ENCODE measurements at regions not wholly inside any gene's neighbourhood (a gene's known extent, or its start where the extent isn't known, plus 50 kb on each side); places are given as distances from the start of the nearest gene placed in this dataset.

DNA sequence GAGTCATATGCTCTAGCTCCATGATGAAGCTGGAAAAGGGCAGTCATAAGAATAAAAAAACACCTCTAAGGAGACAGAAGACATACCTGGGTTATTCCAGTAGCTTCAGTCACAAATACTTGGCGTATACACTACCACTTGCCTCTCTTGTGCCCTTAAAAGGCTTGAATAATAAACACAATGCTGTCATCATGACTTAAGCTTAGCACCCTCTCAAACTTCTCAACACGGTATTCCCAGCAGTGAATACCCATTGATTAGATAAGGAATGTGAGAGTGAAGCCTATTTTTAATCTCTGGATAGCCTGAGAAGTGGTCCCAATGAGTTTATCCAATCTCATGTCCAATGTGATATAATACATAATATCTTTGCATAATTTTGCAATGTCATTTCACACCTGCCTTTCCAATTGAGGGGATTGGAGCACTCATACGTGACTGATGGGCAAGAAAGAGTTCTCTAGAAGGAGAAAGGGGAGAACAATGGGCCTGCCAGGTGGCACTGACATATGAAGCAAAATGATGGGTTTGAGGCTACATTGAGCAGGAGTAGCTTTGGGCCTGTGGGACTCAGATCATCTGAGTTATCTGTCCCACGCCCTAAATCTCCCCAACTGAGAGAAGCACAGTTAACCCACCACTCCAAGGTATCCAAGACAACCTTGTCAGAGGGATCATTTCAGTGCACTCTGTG, 298.6 kb upstream of the DAB1 start:
- H3K36me3 Mint-ChIP-seq: no peaks in the 10 kb centered on the region
- no peaks in the 10 kb centered on the region for H3K9me3 Mint-ChIP-seq
- no peaks in the 10 kb centered on the region for H3K4me1 Mint-ChIP-seq
- no peaks in the 10 kb centered on the region for H3K27me3 Mint-ChIP-seq
- H3K27ac Mint-ChIP-seq: no peak overlapping the region
- H3K4me3 Mint-ChIP-seq: no peak overlapping the region
- no peak for DNase-seq

DNA sequence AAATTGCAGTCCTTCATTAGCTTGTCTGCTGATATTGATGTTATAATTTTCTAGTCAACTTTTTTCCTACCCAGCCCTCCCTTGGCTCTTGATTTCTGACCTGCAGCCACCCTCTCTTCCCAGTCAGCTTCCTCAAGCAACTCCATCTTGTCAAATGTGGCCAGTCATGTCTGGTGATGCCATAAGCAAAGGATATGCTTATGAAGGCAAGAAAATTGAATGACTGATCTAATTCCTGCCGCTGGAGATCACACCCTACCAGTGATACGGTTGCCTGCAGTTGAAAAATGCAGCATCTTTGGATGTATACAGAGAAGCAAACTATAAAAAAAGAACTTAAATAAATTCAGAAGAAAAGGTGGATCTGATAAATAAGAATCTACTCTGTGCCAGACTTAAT, 297.1 kb upstream of the DAB1 start:
- Mint-ChIP-seq H3K4me3 (no peak overlapping the region), H3K9me3 (no peaks in the 10 kb centered on the region), H3K36me3 (no peaks in the 10 kb centered on the region), H3K4me1 (no peaks in the 10 kb centered on the region), H3K27me3 (no peaks in the 10 kb centered on the region), H3K27ac (no peak overlapping the region)
- DNase-seq: no peak

DNA sequence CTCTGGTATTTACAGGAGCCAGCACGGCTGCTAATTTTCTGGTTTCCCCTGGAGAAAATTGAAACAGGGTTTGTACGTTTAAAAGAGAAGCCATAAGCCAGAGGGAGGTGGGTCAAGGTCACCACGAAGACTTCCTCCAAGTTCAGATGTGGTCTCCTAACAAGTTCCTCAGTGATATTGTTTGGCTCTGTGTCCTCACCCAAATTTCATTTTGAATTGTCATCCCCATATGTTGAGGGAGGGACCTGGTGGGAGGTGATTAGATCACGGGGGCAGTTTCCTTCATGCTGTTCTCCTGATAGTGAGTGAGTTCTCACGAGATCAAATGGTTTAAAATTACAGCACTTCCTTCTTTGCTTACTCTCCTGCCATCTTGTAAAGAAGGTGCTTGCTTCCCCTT, 295.4 kb upstream of the DAB1 start:
- DNase-seq: no peak
- no peak overlapping the region for H3K27ac Mint-ChIP-seq
- no peaks in the 10 kb centered on the region for H3K9me3 Mint-ChIP-seq
- H3K4me1 Mint-ChIP-seq: no peaks in the 10 kb centered on the region
- H3K4me3 Mint-ChIP-seq: no peak overlapping the region
- no peaks in the 10 kb centered on the region for H3K36me3 Mint-ChIP-seq
- H3K27me3 Mint-ChIP-seq: no peaks in the 10 kb centered on the region

DNA sequence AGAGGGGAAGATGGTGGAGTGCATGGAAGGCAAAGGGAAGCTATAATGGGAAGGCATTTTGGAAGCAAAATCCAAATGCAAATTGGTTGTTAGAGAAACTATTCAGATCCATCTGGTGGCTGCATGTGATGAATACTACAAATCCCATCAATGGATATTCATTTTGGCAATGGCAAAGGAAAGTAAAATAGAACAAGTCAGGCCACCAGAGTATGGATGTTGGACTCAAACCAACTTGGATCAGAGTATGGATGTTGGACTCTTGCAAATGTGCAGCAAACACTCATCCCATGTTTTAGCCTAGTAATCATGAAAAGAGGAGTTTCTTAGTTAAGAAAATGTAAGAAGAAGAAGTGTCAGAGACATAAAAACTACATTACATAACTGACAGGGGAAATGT, 289.6 kb upstream of the DAB1 start:
- no peak overlapping the region for H3K4me3 Mint-ChIP-seq
- H3K36me3 Mint-ChIP-seq: no peaks in the 10 kb centered on the region
- H3K4me1 Mint-ChIP-seq: no peaks in the 10 kb centered on the region
- no peak for DNase-seq
- H3K27me3 Mint-ChIP-seq: no peaks in the 10 kb centered on the region
- H3K9me3 Mint-ChIP-seq: no peaks in the 10 kb centered on the region
- no peak overlapping the region for H3K27ac Mint-ChIP-seq

DNA sequence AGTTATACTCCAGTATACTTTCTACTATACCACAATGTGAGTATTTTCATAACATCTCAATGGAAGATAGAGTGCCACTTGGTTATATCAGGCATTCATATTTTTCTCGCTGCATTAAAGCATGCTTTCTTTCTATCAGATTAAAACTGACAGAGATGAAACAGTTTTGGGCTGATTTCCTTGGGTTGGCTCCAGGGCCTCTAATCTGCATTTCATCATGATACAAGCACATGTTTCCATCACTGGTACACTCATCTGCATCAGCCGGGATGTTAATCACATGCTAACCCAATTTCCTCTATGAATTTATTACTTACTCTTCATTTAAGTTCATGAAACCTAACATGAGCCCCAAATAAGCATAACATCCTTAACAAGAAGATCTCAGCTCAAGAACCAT, 289.0 kb upstream of the DAB1 start:
- Mint-ChIP-seq H3K27me3 (no peaks in the 10 kb centered on the region), H3K4me1 (no peaks in the 10 kb centered on the region), H3K9me3 (no peaks in the 10 kb centered on the region), H3K27ac (no peak overlapping the region), H3K4me3 (no peak overlapping the region), H3K36me3 (no peaks in the 10 kb centered on the region)
- DNase-seq: no peak

DNA sequence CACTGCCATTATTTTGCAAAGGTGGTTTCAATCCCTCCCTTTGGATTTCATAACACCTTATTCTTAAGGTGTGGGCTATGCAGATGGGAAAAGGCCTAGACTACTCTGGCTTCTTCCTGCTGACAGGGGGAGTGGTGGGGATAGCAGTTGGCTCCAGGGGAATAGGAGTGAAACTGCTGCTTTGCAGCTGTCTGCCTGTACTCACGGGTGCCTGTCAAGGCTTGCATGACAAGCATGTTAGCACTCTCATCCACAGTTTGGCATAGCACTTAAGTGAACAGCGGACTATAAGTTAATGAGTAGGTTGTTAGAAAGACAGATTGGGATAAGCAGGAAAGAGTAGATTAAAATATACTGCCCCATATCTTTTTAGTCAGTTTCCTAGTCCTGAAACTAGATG, 287.5 kb upstream of the DAB1 start:
- no peak overlapping the region for H3K4me3 Mint-ChIP-seq
- no peaks in the 10 kb centered on the region for H3K36me3 Mint-ChIP-seq
- no peaks in the 10 kb centered on the region for H3K9me3 Mint-ChIP-seq
- H3K4me1 Mint-ChIP-seq: no peaks in the 10 kb centered on the region
- H3K27ac Mint-ChIP-seq: no peak overlapping the region
- peaks cover 4% of the 10 kb centered on the region for H3K27me3 Mint-ChIP-seq
- DNase-seq: no peak

DNA sequence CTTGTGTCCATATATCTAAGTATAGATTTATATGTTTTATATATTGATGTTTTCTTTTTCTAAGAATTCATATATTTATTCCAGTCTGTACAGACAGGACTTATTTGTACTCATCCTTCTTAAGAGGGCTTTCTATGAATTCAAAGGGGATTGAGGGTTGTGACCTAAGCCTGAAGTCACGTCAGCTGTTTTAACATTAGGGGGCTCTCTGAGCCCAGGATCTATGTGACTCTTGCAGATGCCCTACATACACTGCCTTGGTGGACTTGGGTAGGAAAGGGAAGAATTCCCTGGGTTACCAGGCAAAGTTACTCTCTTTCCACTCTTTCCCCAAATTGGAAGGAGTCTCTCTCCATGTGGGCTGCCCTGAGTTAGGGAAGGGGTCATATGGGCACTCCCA, 283.8 kb upstream of the DAB1 start:
- no peaks in the 10 kb centered on the region for H3K36me3 Mint-ChIP-seq
- H3K9me3 Mint-ChIP-seq: no peaks in the 10 kb centered on the region
- H3K4me1 Mint-ChIP-seq: no peaks in the 10 kb centered on the region
- no peak overlapping the region for H3K4me3 Mint-ChIP-seq
- H3K27ac Mint-ChIP-seq: no peak overlapping the region
- H3K27me3 Mint-ChIP-seq: peaks cover 4% of the 10 kb centered on the region
- no peak for DNase-seq

DNA sequence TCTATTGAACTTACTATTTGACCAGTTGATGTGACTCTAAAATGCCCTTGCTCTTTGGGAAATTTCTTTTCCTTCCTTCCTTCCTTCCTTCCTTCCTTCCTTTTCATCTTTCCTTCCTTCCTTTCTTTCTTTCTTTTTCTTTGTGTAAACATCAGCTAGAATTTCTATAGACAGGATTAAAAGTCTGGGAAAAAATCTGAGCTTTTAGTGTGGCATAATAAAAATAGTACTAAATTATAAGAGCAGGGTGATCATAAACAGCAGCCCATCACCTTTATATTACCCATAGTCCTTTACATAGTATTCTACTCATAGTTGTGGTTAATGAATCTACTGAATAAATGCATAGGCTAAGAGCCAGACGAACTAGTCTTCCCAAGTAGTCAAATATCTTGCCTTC, 281.0 kb upstream of the DAB1 start:
- Mint-ChIP-seq H3K27ac (no peak overlapping the region), H3K4me1 (no peaks in the 10 kb centered on the region)

DNA sequence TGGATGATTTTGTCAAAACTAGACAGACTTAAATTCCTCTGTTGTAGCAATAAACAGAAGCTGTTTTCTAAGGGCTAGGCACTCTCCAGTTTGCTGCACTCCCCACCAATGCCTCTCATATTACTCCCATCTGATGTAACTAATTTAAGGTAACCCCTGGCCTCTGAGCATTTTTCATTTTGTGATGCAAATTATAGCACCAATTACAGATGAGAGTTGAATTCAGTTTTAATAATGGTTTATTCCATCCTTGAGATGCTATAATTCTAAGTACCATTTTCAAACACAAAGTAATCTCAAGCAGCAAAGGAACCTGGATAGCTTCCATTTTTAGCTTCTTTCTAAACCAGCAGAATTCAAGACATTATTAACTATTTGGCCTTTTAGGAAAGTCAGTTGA, 280.4 kb upstream of the DAB1 start:
- Mint-ChIP-seq H3K4me1 (no peaks in the 10 kb centered on the region), H3K4me3 (no peak overlapping the region), H3K27me3 (peaks cover 4% of the 10 kb centered on the region), H3K36me3 (no peaks in the 10 kb centered on the region), H3K9me3 (no peaks in the 10 kb centered on the region), H3K27ac (no peak overlapping the region)
- DNase-seq: no peak

More for the DNA sequence above, 281.0 kb upstream of the DAB1 start:
- no peak for DNase-seq
- Mint-ChIP-seq H3K4me3 (no peak overlapping the region), H3K9me3 (no peaks in the 10 kb centered on the region), H3K36me3 (no peaks in the 10 kb centered on the region), H3K27me3 (peaks cover 4% of the 10 kb centered on the region)

DNA sequence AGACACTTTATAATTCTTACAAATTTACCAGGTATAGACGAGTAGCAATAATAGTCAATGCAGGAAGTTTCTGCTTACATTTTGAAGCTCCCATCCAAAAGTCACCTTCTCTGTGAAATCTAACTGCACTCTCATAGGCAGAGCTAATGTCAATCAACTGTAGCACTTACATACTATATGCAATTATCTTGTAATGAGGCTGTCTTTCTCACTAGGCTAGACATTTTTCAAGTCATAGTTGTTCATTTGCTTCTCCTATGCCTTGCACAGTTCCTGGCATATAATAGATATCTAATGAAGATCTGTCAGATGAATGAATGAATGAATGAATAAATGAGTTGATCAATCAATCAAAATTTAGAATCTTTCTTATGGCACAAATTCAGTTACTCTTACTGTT, 273.0 kb upstream of the DAB1 start:
- no peak for DNase-seq
- H3K27me3 Mint-ChIP-seq: peaks cover 5% of the 10 kb centered on the region
- no peaks in the 10 kb centered on the region for H3K4me1 Mint-ChIP-seq
- H3K36me3 Mint-ChIP-seq: no peaks in the 10 kb centered on the region
- H3K4me3 Mint-ChIP-seq: no peak overlapping the region
- H3K27ac Mint-ChIP-seq: no peak overlapping the region
- H3K9me3 Mint-ChIP-seq: peaks cover 5% of the 10 kb centered on the region

DNA sequence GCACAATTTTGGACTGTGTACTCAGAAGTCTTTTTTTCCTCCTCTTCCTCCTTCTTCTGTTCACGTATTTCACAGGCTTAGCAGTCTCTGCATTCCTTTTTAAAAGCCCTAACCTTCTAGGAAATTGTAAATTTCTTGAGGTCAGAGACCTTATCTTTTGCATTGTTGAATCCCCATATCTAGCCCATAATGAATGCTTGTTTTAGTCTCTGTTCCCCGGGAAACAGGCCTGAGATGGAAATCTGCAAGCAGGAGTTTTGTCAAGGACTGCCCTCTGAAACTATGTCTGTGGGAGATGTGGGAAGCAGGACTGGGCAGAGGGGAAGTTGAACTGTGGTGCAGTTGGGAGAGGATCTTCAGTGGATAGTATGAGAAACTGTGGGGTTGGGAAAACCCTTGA, 272.2 kb upstream of the DAB1 start:
- H3K4me3 Mint-ChIP-seq: no peak overlapping the region
- DNase-seq: no peak
- no peaks in the 10 kb centered on the region for H3K4me1 Mint-ChIP-seq
- H3K36me3 Mint-ChIP-seq: no peaks in the 10 kb centered on the region
- peaks cover 5% of the 10 kb centered on the region for H3K27me3 Mint-ChIP-seq
- H3K27ac Mint-ChIP-seq: no peak overlapping the region
- H3K9me3 Mint-ChIP-seq: peaks cover 5% of the 10 kb centered on the region

DNA sequence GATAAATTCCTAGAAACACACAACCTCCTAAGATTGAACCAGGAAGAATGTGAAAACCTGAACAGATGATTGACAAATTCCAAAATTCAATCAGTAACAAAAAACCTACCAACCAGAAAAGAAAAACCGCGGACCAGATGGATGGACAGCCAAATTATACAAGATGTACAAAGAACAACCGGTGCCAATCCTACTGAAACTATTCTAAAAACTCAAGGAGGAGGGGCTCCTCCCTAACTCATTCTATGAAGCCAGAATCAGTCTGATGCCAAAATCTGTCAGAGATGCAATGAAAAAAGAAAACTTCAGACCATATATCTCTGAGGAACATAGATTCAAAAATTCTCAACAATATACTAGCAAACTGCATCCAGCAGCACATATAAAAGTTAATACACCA, 262.4 kb upstream of the DAB1 start:
- no peak for DNase-seq
- Mint-ChIP-seq H3K4me1 (no peaks in the 10 kb centered on the region), H3K36me3 (no peaks in the 10 kb centered on the region), H3K27ac (no peak overlapping the region), H3K27me3 (no peaks in the 10 kb centered on the region), H3K4me3 (no peak overlapping the region), H3K9me3 (peaks cover 19% of the 10 kb centered on the region)

DNA sequence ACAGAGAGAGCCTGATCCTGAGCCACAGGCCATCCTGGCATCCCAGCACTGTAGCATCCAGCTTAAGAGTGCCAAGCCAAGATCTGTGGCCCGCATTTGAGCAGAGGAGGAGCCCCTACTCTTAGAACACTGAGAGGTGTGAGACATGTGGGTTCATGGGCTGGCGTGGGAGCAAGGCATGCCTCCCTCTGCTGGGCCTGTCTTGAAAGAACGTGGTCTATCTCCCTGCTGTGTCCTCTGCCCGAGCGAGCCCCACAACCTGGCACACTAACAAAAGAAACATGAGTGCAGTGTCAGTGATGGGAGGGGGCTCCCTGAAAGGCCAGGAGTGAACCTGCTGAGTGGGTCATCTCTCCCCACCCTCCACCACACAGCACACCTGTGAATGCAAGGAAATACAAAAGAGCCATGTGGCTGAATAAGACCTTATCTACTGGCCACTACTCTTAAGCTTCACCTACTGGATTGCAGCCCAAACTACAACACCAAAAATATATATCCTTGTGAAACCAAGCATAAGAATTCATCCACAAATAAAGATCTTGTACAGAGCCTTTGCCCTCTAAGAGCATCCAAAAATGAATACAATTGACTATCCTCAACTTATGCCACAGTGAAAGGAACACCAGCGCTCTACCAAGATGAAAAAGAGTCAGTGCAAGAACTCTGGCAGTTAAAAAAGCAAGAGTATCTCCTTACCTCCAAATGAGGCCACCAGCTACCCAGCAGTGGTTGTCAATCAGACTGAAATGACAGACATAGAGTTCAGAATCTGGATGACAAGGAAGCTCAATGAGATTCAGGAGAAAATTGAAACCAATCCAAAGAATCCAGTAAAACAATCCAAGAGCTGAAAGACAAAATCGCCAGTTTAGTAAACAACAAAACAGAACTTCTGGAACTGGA, 259.4 kb upstream of the DAB1 start:
- Mint-ChIP-seq H3K4me1 (no peaks in the 10 kb centered on the region), H3K9me3 (peaks cover 11% of the 10 kb centered on the region), H3K27me3 (no peaks in the 10 kb centered on the region), H3K27ac (no peak overlapping the region), H3K36me3 (no peaks in the 10 kb centered on the region), H3K4me3 (no peak overlapping the region)
- DNase-seq: no peak

DNA sequence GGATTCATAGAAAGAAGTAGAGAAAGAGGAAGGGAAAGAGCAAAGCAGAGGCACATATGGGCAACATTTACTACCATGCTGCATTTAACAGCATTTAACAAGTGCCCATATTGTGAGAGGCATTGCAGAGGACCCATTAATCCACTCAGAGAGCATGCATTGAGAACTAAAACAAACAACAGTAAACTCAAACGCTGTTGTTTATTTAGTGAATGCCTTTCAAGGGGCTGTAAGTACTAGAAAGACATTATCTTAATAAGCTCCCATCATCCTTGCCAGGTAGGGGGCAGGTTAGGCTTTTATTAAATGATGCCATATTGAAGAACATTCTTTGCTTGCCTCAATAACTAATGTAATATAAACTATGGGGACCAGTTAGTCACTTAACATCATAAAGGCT, 254.3 kb upstream of the DAB1 start:
- no peak overlapping the region for H3K4me3 Mint-ChIP-seq
- H3K27me3 Mint-ChIP-seq: peaks cover 3% of the 10 kb centered on the region
- no peak overlapping the region for H3K27ac Mint-ChIP-seq
- no peaks in the 10 kb centered on the region for H3K4me1 Mint-ChIP-seq
- H3K9me3 Mint-ChIP-seq: no peaks in the 10 kb centered on the region
- no peaks in the 10 kb centered on the region for H3K36me3 Mint-ChIP-seq
- DNase-seq: no peak

DNA sequence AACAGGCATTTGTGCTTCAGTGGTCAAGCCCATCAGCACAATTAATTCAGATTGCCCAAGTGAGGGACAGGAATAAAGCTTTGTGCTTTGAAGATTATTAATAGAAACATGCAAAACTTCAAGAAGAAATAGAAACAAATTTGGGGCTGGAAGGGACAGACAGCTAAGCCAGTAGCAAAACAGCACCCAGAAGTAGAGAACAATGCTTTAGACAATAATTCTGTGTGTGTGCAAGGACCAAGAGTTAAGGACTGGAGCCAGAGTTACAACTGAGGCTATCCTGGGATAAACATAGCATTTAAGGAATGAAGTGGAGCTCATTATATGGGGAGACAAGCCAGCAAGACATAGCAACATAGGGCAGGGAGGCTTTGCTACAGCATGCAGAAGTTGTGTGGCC, 251.9 kb upstream of the DAB1 start:
- Mint-ChIP-seq H3K36me3 (no peaks in the 10 kb centered on the region), H3K27ac (no peak overlapping the region), H3K9me3 (no peaks in the 10 kb centered on the region), H3K4me1 (no peaks in the 10 kb centered on the region), H3K4me3 (no peak overlapping the region), H3K27me3 (peaks cover 3% of the 10 kb centered on the region)
- DNase-seq: no peak

DNA sequence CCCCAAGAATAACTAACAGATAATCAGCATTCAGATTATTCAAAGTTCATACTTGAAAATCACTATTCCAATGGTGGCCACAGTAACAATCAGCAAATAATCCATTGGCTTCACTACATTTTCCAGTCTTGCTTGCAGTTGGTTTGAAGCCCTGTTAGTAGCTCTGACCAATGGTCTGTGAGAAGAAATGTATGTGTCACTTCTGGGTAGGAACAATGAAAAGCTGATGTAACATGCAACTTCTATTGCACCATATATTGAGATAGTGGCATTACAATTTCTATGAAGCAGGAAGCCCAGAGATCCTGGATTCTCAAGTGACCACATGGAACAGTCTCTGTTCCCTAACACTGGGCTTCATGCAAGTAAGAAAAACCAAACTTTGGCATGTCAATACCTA, 250.9 kb upstream of the DAB1 start:
- Mint-ChIP-seq H3K27ac (no peak overlapping the region), H3K27me3 (peaks cover 8% of the 10 kb centered on the region), H3K36me3 (no peaks in the 10 kb centered on the region), H3K4me3 (no peak overlapping the region), H3K9me3 (no peaks in the 10 kb centered on the region), H3K4me1 (no peaks in the 10 kb centered on the region)
- DNase-seq: no peak

Data from activated naive CD8-positive, alpha-beta T cell treated with anti-CD3 and anti-CD28 coated beads for 36 hours (primary cell).